NCI-H1105 (cell line): ENCODE measurements at regions not wholly inside any gene's neighbourhood (a gene's known extent, or its start where the extent isn't known, plus 50 kb on each side); places are given as distances from the start of the nearest gene placed in this dataset.
A peak's percentile ranks its signal among the peaks of the same experiment; 100 is the strongest.
"Not testable (repeated sequence)": the region's sequence is repeated elsewhere in the genome, so short reads cannot be mapped to it uniquely, and the experiment has no call there.

Source experiments
- DNase-seq: peaks from one replicate; lab custom pipeline; 2025; lab: John Stamatoyannopoulos, UW

- DNase-seq: no peak
Observed at GRCh38 chr12:94856324-94856723, 147.2 kb downstream of the NDUFA12 start.

GRCh38 chr12:94855853-94856252, 147.6 kb downstream of the NDUFA12 start:
- no peak for DNase-seq

- DNase-seq: no peak
Observed at GRCh38 chr12:94851396-94852028, 152.0 kb downstream of the NDUFA12 start.

- DNase-seq: no peak
Observed at GRCh38 chr12:94849411-94849976, 154.0 kb downstream of the NDUFA12 start.

GRCh38 chr12:94848966-94849365, 154.5 kb downstream of the NDUFA12 start:
- no peak for DNase-seq

GRCh38 chr12:94845110-94845509, 158.4 kb downstream of the NDUFA12 start:
- DNase-seq: no peak

- DNase-seq: no peak
Observed at GRCh38 chr12:94844452-94844851, 159.0 kb downstream of the NDUFA12 start.

GRCh38 chr12:94841904-94842610, 161.4 kb downstream of the NDUFA12 start:
- DNase-seq: no peak

GRCh38 chr12:94841177-94841576, 162.3 kb downstream of the NDUFA12 start:
- peak; percentile 50 for DNase-seq

GRCh38 chr12:94839347-94839746, 164.2 kb downstream of the NDUFA12 start:
- DNase-seq: no peak

GRCh38 chr12:94836952-94837670, 166.4 kb downstream of the NDUFA12 start:
- not testable (repeated sequence) for DNase-seq

- DNase-seq: no peak
Observed at GRCh38 chr12:94834036-94834625, 169.4 kb downstream of the NDUFA12 start.

GRCh38 chr12:94832780-94833681, 170.5 kb downstream of the NDUFA12 start:
- DNase-seq: peak; percentile 7

- DNase-seq: no peak
Observed at GRCh38 chr12:94832105-94832504, 171.4 kb downstream of the NDUFA12 start.

GRCh38 chr12:94831081-94831751, 172.3 kb downstream of the NDUFA12 start:
- no peak for DNase-seq

GRCh38 chr12:94829552-94829951, 173.9 kb downstream of the NDUFA12 start:
- no peak for DNase-seq

- no peak for DNase-seq
Observed at GRCh38 chr12:94819011-94819410, 168.7 kb upstream of the TMCC3 start.

GRCh38 chr12:94817695-94818075, 167.3 kb upstream of the TMCC3 start:
- no peak for DNase-seq

GRCh38 chr12:94817201-94817600, 166.8 kb upstream of the TMCC3 start:
- DNase-seq: not testable (repeated sequence)

GRCh38 chr12:94816746-94817145, 166.4 kb upstream of the TMCC3 start:
- not testable (repeated sequence) for DNase-seq

- DNase-seq: no peak
Observed at GRCh38 chr12:94815958-94816357, 165.6 kb upstream of the TMCC3 start.
